Adrenal gland (tissue), 9 donors: ENCODE measurements at regions not wholly inside any gene's neighbourhood (a gene's known extent, or its start where the extent isn't known, plus 50 kb on each side); places are given as distances from the start of the nearest gene placed in this dataset.
"Not testable (repeated sequence)": the region's sequence is repeated elsewhere in the genome, so short reads cannot be mapped to it uniquely, and the experiment has no call there.

Experiments
- DNase-seq, 7 donors: peaks; one replicate each; pipeline ENCODE4 v3.0.0-alpha.2; 2019 to 2020
- H3K27ac ChIP-seq, 5 donors: fragments of 200-600 bp; sonication (generic) in 4 of 5; 1 replicate in 3 of 5; 2 replicates in 2 of 5; pipeline versions ENCODE4 v1.5.1 to v1.8.0; 2016 to 2020; ENCODE audit warnings: mild to moderate bottlenecking in 1 of 5
- H3K27me3 ChIP-seq: fragments of 200-600 bp; 2 replicates; pipeline ENCODE4 v1.8.0; 2021
- H3K36me3 ChIP-seq, 2 donors: fragments of 200-600 bp; replicated peaks in 1 of 2; 1 replicate in 1 of 2; 2 replicates in 1 of 2; pipeline versions ENCODE4 v1.5.1 to v1.8.0; 2018 to 2022
- H3K4me1 ChIP-seq, 2 donors: fragments of 200-600 bp; replicated peaks in 1 of 2; 1 replicate in 1 of 2; 2 replicates in 1 of 2; pipeline versions ENCODE4 v1.5.1 to v1.8.0; 2018 to 2021
- H3K4me3 ChIP-seq, 4 donors: fragments of 200-600 bp; sonication (generic) in 3 of 4; one replicate each; pipeline ENCODE4 v1.5.1; 2016 to 2018
- H3K9me3 ChIP-seq, 3 donors: fragments of 200-600 bp; sonication (generic) in 1 of 3; replicated peaks in 1 of 3; 1 replicate in 2 of 3; 2 replicates in 1 of 3; pipeline versions ENCODE4 v1.5.1 to v1.8.0; 2016 to 2021
- POLR2A ChIP-seq, 2 donors: fragments of 450-650 bp; IDR thresholded peaks; one replicate each; pipeline ENCODE4 v1.6.1; 2017; ENCODE audit warnings: antibody characterized with exemption in 2 of 2, mild to moderate bottlenecking in 2 of 2, moderate library complexity in 1 of 2
- WGBS, 4 donors: extraction: QIAGEN DNeasy Blood & Tissue Kit in 2 of 4; methylation state at CpG; one replicate each; pipeline versions ENCODE4 v1.1.5 to v1.1.7; 2013 to 2017; 5-methylcytosine and 5-hydroxymethylcytosine counted together
- intact Hi-C, 2 donors: fragments of 100-400 bp; cut with DNase I; formaldehyde crosslinking; loops; one replicate each; pipeline versions ENCODE4 v1.14.1 to v1.15.0; 2022 to 2023
- TF ChIP-seq, protein P1 (sequence below), 6 experiments: fragments of 450-650 bp in 4 of 6; fragments of 200-600 bp in 2 of 6; sonication (generic) in 1 of 6; IDR thresholded peaks; 1 replicate in 5 of 6; 2 replicates in 1 of 6; pipeline versions ENCODE4 v1.5.1 to v1.8.0; 2016 to 2021; ENCODE audit warnings: antibody characterized with exemption in 6 of 6, mild to moderate bottlenecking in 2 of 6, moderate library complexity in 1 of 6
- donor health status: healthy with polysubstance abuse.
- donor health status: Bipolar disorder and iron deficiency.
- donor health status: DM: yes; HTN: yes; CAD: no.
- donor health status: DM: no; HTN: no; CAD: no.
- donor health status: DM: no; HTN: no; CAD: no.

DNA sequence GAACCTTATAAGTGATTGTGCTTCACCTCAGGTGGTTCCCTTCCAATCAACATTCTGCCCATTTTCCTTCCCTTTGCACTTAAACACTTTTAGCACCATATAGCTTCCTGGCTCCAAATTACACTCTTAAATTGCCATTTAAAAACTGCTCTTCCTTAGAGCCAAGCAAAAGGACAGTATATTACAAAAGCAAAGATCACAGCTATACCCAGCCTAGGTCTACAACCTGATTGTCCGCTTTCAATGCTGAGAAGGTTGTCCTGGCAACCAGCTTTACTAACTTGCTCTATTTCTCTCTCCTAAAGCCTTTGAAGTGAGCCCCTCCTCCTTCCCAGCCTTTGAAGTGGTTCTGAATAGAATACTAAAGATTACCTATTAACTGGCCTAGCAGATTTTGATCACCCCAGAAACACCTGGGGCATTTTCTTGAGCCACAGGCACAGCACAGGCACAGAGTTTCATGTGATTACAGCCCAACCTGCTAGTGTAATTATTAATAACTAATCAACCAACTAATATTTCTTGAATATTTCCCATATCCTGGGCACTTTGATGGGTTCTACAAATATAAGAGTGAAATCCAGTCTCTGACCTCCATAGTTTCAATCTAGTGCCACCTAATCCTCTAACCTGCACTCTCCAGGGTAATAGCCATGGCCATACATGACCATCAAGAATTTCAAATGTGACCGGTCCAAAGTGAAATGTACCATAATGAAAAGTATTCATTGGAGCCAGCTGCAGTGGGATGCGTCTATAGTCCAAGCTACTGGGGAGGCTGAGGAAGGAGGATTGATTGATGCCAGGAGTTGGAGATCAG lies 63.6 kb upstream of the TRIM24 start:
- no peak overlapping the region for H3K4me3 ChIP-seq
- intact Hi-C loops = no loop called here
- no peaks in the 10 kb centered on the region for H3K4me1 ChIP-seq
- H3K27ac ChIP-seq = no peak overlapping the region
- no peak for DNase-seq
- no peaks in the 10 kb centered on the region for H3K36me3 ChIP-seq
- TF ChIP-seq, protein P1, sequence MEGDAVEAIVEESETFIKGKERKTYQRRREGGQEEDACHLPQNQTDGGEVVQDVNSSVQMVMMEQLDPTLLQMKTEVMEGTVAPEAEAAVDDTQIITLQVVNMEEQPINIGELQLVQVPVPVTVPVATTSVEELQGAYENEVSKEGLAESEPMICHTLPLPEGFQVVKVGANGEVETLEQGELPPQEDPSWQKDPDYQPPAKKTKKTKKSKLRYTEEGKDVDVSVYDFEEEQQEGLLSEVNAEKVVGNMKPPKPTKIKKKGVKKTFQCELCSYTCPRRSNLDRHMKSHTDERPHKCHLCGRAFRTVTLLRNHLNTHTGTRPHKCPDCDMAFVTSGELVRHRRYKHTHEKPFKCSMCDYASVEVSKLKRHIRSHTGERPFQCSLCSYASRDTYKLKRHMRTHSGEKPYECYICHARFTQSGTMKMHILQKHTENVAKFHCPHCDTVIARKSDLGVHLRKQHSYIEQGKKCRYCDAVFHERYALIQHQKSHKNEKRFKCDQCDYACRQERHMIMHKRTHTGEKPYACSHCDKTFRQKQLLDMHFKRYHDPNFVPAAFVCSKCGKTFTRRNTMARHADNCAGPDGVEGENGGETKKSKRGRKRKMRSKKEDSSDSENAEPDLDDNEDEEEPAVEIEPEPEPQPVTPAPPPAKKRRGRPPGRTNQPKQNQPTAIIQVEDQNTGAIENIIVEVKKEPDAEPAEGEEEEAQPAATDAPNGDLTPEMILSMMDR (IDR thresholded peaks at IDR 0.05) = no peak
- no peak for TF ChIP-seq POLR2A (IDR thresholded peaks at IDR 0.05)
- 91 to 95% (median 93%) methylated on average over 3 of the region's 3 CpGs for whole genome bisulfite sequencing, 4 donors
- no peaks in the 10 kb centered on the region for H3K27me3 ChIP-seq
- no peaks in the 10 kb centered on the region for H3K9me3 ChIP-seq

DNA sequence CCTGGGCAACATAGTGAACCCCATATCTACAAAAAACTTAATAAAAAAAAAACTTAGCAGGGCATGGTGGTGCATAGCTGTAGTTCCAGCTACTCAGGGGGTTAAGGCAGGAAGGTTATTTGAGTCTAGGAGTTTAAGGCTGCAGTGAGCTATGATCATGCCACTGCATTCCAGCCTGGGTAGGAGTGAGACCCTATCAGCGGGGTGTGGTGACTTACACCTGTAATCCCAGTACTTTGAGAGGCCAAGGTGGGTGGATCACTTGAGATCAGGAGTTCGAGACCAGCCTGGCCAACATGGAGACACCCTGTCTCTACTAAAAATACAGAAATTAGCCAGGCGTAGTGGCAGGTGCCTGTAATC lies 63.0 kb upstream of the TRIM24 start:
- H3K4me1 ChIP-seq, H3K27me3 ChIP-seq, H3K4me3 ChIP-seq, DNase-seq, H3K9me3 ChIP-seq, H3K27ac ChIP-seq, intact Hi-C loops, H3K36me3 ChIP-seq: not testable (repeated sequence)
- WGBS, 4 donors = 94 to 98% (median 97%) methylated on average over 3 of the region's 3 CpGs

DNA sequence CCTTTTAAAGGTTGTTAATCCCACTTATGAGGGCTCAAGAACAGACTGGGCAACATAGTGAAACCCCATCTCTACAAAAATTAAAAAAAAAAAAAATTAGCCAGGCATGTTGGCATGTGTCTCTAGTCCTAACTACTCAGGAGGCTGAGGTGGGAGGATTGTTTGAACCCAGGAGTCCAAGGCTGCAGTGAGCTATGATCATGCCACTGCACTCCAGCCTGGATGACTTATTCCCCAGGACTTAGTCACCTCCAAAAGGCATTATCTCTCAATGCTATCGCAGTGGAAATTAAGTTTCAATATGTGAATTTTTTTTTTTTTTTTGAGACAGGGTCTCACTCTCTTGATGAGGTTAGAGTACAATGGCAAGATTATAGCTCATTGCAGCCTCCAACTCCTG lies 61.2 kb upstream of the TRIM24 start:
- H3K4me3 ChIP-seq = no peak overlapping the region
- H3K27ac ChIP-seq = no peak overlapping the region
- intact Hi-C loops = no loop called here
- no peaks in the 10 kb centered on the region for H3K27me3 ChIP-seq
- TF ChIP-seq POLR2A (IDR thresholded peaks at IDR 0.05) = no peak
- TF ChIP-seq, protein P1 (IDR thresholded peaks at IDR 0.05) = no peak
- 80 to 100% (median 88%) methylated on average over 1 of the region's 1 CpG for WGBS, 4 donors
- no peaks in the 10 kb centered on the region for H3K36me3 ChIP-seq
- DNase-seq = no peak
- H3K4me1 ChIP-seq = no peaks in the 10 kb centered on the region
- no peaks in the 10 kb centered on the region for H3K9me3 ChIP-seq

DNA sequence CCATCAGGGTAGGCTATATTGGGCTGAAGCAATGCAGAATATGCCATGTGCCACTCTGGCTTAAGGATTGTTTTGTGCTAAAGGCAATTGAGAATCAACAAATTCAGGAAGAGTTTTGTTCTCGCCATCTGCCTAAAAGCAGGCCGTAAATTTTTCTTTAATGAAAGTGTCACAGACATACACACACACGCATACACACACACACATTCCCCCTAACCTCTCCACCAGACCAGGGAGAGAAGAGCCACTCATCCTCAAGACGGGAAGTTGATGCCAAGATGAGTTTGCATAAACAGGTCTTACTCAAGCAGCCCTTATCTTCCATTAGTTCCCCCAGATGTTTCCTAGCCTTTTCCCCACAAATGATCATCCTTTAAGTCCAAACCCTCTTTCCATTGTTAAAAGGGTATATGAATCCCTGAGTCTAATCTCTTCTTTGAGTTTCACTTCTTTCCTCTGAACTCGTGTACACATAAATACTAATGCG lies 59.6 kb upstream of the TRIM24 start:
- no peak for DNase-seq
- TF ChIP-seq POLR2A (IDR thresholded peaks at IDR 0.05) = no peak
- TF ChIP-seq, protein P1 (IDR thresholded peaks at IDR 0.05) = no peak
- intact Hi-C loops = no loop called here

DNA sequence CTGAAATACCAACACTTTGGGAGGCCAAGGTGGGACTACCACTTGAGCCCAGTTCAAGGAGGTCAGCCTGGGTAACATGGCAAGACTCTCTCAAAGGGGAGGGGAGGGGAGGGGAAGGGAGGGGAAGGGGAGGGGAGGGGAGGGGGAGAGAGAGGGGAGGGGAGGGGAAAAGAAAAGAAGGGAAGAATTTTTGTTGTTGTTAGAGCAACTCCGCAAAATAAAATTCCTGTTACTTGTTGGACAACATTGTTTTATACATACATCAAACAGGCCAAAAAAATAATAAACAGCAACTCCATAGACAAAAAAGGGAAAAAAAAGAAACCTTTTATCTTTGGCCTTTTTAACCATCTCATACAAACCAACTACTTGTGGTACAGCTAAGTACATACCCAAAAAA lies 57.3 kb upstream of the TRIM24 start:
- Histone ChIP-seq H3K27me3 (no peaks in the 10 kb centered on the region), H3K27ac (no peak overlapping the region), H3K4me1 (no peaks in the 10 kb centered on the region), H3K9me3 (no peaks in the 10 kb centered on the region), H3K4me3 (no peak overlapping the region), H3K36me3 (no peaks in the 10 kb centered on the region)
- DNase-seq = no peak
- WGBS, 4 donors = 94 to 100% (median 98%) methylated on average over 1 of the region's 1 CpG
- intact Hi-C loops = no loop called here
- no peak for TF ChIP-seq POLR2A (IDR thresholded peaks at IDR 0.05)
- TF ChIP-seq, protein P1 (IDR thresholded peaks at IDR 0.05) = no peak

More for the DNA sequence above, 59.6 kb upstream of the TRIM24 start:
- H3K27ac ChIP-seq = no peak overlapping the region
- H3K4me1 ChIP-seq = no peaks in the 10 kb centered on the region
- no peaks in the 10 kb centered on the region for H3K36me3 ChIP-seq
- H3K27me3 ChIP-seq = no peaks in the 10 kb centered on the region
- no peaks in the 10 kb centered on the region for H3K9me3 ChIP-seq
- WGBS, 4 donors = 79 to 82% (median 80%) methylated on average over 6 of the region's 6 CpGs
- H3K4me3 ChIP-seq = no peak overlapping the region
